ENCODE measurements at regions not wholly inside any gene's neighbourhood (a gene's known extent, or its start where the extent isn't known, plus 50 kb on each side); places are given as distances from the start of the nearest gene placed in this dataset.

DNA sequence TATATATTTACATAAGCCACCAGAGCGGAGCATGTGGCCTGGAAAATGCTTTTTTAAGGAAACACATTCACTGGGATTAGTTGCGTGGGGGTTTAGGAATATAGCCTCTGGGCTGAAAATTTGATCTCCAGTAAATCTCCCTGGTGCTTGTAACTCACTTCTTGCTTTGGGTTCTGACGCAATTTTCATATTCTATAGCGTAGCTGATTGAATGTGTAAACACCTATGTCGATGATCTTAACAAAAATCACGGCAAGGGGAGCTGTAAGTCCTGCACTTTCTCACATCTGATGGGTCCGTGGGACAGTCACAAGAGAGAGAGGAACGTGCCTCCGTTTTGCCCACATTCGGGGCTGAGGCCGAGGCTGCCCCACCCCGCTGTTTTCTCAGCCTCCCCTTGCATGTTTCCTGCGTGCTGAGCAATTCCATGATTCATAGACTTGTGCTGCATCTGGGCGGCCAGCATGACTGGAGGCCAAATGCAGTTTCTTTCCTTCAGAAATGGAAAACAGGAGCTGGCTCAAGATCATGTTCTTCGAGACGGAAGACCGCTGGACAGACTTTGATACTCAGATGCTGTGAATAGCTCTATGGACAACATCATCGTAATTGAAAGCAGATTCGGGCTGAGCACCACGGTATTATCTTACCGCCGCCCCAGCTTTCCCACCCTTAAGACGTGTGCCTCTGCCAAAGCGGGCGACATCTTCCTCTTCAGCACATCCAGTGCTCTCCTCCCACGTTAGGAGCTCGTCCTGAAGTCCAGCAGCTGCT is 109.2 kb downstream of the TMEM18 start:
- Histone ChIP-seq H3K9me3 (no peaks in the 10 kb centered on the region), H3K36me3 (no peaks in the 10 kb centered on the region), H3K27ac (peak overlapping the region in 3 of 4 donors; percentile 21 to 46 (median 31)), H3K27me3 (peaks cover 0 to 7% (median 0%) of the 10 kb centered on the region in 3 donors), H3K4me1 (no peaks in the 10 kb centered on the region), H3K4me3 (no peak overlapping the region)
- intact Hi-C loops (cut with DNase I), result no loop called here
- WGBS, 2 donors, result 76 to 77% methylated on average over 27 of the region's 27 CpGs
- TF ChIP-seq POLR2AphosphoS5 (IDR thresholded peaks at IDR 0.05) (no peak), POLR2A (IDR thresholded peaks at IDR 0.05) (no peak), EP300 (IDR thresholded peaks at IDR 0.05) (no peak)
- TF ChIP-seq, protein P1, sequence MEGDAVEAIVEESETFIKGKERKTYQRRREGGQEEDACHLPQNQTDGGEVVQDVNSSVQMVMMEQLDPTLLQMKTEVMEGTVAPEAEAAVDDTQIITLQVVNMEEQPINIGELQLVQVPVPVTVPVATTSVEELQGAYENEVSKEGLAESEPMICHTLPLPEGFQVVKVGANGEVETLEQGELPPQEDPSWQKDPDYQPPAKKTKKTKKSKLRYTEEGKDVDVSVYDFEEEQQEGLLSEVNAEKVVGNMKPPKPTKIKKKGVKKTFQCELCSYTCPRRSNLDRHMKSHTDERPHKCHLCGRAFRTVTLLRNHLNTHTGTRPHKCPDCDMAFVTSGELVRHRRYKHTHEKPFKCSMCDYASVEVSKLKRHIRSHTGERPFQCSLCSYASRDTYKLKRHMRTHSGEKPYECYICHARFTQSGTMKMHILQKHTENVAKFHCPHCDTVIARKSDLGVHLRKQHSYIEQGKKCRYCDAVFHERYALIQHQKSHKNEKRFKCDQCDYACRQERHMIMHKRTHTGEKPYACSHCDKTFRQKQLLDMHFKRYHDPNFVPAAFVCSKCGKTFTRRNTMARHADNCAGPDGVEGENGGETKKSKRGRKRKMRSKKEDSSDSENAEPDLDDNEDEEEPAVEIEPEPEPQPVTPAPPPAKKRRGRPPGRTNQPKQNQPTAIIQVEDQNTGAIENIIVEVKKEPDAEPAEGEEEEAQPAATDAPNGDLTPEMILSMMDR (IDR thresholded peaks at IDR 0.05), result no peak
- DNase-seq, result peak; percentile 78

DNA sequence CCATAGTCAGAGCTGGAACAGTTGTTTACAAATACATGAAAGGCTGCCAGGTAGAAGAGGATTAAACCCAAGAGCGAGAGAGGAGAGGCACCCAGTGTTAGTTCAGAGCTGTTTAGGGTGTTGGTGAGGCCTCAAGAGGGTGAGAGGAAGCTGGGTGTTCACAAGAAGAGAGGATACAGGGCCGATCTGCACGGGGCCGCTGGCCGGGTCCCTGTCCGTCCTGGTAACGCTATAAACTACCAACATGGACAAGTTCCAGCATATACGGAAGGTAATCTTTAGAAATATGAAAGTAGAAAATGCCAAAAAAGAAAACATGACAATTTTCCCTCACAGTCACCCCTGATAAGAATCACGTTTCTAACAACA is 109.7 kb downstream of the TMEM18 start:
- no peak overlapping the region for H3K4me3 ChIP-seq
- peak overlapping the region in 1 of 4 donors; percentile 46 for H3K27ac ChIP-seq
- TF ChIP-seq EP300 (IDR thresholded peaks at IDR 0.05) (no peak), POLR2A (IDR thresholded peaks at IDR 0.05) (no peak), POLR2AphosphoS5 (IDR thresholded peaks at IDR 0.05) (no peak)
- TF ChIP-seq, protein P1 (IDR thresholded peaks at IDR 0.05), result no peak
- no peak for DNase-seq
- peaks cover 0 to 11% (median 0%) of the 10 kb centered on the region in 3 donors for H3K27me3 ChIP-seq
- intact Hi-C loops (cut with DNase I), result no loop called here
- H3K4me1 ChIP-seq, result no peaks in the 10 kb centered on the region
- 76 to 80% methylated on average over 9 of the region's 9 CpGs for WGBS, 2 donors
- no peaks in the 10 kb centered on the region for H3K36me3 ChIP-seq
- H3K9me3 ChIP-seq, result no peaks in the 10 kb centered on the region

DNA sequence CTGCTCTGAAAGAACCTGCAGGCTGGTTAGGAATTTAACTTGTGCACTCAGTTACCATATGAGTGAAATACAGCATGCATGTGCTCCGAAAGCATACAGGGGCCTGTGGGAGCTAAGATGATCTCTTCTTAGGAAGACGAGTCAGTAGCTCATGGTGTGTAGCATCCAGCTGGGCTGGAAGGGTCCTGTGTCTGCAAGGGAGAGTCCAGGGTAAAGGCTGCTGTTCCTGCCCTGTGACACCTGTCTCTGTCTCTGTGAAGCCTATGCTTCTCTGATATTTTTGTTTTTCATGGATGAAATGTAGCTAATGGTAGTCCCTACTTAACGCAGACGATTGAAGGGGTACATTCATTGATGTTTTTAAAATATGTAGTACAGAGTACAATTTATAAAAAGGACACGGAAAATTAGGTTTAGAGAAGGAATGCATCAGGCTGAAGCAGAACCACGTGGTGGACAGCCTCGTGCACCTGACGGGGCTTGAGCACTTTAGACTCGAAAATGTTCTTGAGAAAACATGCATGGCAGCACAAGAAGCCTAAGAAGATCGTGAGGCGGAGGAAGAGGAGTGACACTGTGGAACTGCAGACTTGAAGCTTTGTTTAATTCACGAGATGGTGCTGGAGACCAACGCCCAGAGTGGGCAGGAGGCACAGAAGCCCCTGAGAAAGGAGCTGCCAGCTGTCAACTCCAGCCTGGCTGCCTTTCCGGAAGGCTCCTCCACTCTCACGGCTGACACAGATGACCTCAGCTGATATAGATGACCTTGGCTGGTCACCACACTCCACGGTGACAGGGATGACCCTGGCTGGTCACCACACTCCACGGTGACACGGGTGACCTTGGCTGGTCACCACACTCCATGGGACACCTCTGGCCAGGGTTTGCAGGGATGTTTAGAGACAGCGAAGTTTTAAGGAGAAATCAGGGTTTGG is 110.6 kb downstream of the TMEM18 start:
- Histone ChIP-seq H3K27ac (no peak overlapping the region), H3K9me3 (no peaks in the 10 kb centered on the region), H3K4me1 (no peaks in the 10 kb centered on the region), H3K36me3 (no peaks in the 10 kb centered on the region), H3K4me3 (no peak overlapping the region), H3K27me3 (peaks cover 0 to 11% (median 0%) of the 10 kb centered on the region in 3 donors)
- intact Hi-C loops (cut with DNase I), result no loop called here
- WGBS, 2 donors, result 83 to 86% methylated on average over 19 of the region's 19 CpGs
- no peak for TF ChIP-seq EP300 (IDR thresholded peaks at IDR 0.05)
- TF ChIP-seq, protein P1 (IDR thresholded peaks at IDR 0.05), result no peak
- no peak for TF ChIP-seq POLR2AphosphoS5 (IDR thresholded peaks at IDR 0.05)
- TF ChIP-seq POLR2A (IDR thresholded peaks at IDR 0.05), result no peak
- no peak for DNase-seq

DNA sequence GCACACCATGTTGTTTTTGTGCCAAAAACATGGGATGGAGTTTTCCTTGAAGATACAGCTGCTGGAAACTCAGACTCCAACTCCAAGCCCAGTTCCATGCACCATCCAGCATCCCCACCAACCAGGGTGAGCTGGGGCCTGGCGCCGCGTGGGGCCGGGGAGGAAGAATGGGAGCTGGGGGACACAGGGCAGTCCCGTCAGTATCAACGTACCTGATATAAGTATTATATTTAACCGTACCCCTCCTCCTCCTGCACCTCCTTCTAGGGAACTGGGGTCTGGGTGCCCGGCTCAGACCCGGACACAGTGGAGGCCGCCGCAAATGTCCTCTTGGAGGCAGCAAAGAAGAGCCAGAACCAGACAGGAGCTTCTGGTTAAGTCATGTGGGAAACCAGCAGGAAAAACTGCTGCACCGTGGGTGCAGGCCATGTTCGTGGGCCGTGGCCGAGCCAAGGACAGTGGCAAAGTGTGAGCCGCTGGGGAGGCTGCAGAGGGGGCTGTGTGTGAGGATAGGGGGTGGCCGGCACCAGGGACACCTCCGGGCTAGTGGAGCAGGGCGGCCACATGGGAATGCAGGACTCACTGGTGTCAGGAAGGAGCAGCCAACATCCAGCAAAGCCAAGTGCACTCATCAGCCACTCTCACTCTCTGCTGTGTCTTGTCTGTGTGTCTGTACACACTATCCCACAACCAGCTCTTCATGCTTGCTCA is 112.6 kb downstream of the TMEM18 start:
- H3K36me3 ChIP-seq, result no peaks in the 10 kb centered on the region
- intact Hi-C loops (cut with DNase I), result no loop called here
- no peak overlapping the region for H3K27ac ChIP-seq
- 90% methylated on average over 19 of the region's 19 CpGs for WGBS, 2 donors
- DNase-seq, result no peak
- H3K4me1 ChIP-seq, result no peaks in the 10 kb centered on the region
- H3K27me3 ChIP-seq, result peaks cover 0 to 11% (median 0%) of the 10 kb centered on the region in 3 donors
- H3K4me3 ChIP-seq, result no peak overlapping the region
- TF ChIP-seq POLR2AphosphoS5 (IDR thresholded peaks at IDR 0.05) (no peak), EP300 (IDR thresholded peaks at IDR 0.05) (no peak), POLR2A (IDR thresholded peaks at IDR 0.05) (no peak)
- TF ChIP-seq, protein P1 (IDR thresholded peaks at IDR 0.05), result no peak
- H3K9me3 ChIP-seq, result no peaks in the 10 kb centered on the region

All from sigmoid colon (tissue), 6 donors.